Urothelium cell line (cell line): ENCODE measurements at regions not wholly inside any gene's neighbourhood (a gene's known extent, or its start where the extent isn't known, plus 50 kb on each side); places are given as distances from the start of the nearest gene placed in this dataset.
"Not testable (repeated sequence)": the region's sequence is repeated elsewhere in the genome, so short reads cannot be mapped to it uniquely, and the experiment has no call there.

ENCODE experiments used
- DNase-seq: peaks from one replicate; pipeline ENCODE4 v3.0.0; 2011; ENCODE audit warnings: low spot score, mixed read lengths
- FAIRE-seq: peaks from 2 replicates; lab custom pipeline; 2011; peaks lifted over from hg19 to GRCh38; lab: Jason Lieb, UNC

DNA sequence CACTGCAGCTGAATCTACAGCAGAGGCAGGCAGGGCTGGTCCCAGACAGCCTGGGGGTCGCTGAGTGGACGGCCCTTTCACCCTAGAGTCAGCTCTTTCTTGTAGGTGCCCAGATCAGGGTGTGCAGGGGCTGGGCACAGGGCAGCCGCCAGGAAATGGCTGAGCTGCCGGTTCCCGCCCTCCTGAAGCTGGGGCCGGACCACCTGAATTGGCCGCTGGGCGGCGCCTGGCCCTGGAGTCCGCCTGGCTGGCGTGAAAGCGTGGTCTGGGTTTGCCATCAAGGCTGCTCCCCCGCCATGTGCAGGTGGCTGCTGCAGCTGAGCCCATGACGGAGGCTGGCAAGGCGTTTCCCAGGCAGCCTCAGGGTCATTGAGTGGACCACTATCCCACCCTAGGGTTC lies 85.7 kb downstream of the POTEM start:
- not testable (repeated sequence) for FAIRE-seq, DNase-seq

DNA sequence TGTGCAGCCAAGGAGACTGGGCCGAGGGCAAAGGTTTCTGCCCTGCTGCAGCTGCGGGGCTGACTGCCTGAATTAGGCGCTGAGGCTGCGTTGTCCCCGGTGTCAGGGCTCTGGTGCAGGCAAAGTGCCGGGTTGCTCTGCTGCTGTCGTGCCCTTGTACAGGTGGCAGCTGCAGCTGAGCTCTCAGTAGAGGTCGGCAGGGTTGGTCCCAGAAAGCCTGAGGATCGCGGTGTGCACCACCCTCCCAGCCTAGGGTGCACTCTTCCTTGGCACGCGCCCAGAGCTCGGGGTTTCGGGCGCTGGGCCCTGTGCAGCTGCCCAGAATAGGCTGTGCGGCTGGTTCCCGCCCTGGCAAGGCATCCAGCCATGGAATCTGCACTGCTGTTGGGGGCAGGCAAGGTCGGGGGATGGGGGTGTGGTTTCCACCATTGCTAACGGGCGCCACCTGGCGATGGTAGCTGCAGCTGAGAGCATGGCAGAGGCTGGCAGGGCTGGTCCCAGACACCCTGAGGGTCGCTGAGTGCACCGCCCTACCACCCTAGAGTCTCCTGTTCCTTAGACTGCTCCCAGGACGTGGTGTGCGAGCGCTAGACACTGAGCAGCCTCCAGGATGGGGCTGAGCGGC lies 86.3 kb downstream of the POTEM start:
- DNase-seq, FAIRE-seq: not testable (repeated sequence)

DNA sequence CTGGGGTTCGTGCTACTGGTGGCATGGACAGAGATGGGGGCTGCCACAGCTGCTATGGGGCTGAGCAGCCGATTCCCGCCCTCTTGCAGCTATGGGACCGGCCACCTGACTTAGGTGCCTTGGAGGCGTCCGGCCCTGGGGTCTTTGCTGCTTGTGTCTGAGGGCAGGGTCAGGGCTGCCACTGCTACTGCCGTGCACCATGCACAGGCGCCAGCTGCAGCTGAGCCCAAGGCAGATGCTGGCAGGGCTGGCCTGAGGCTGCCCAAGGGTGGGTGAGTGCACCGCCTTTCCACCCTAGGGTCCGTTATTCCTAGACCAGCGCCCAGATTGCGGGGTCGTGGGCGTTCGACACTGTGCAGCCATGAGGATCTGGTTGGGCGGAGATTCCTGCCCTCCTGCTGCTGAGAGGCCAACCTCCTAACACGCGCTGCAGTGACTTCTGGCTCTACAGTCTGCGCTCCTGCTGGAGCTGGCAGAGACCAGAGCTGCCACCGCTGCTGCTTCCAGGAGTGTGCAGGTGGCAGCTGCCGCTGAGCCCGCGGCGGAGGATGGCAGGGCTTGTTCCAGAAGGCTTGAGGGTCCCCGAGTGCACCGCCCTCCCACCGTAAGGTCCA lies 87.0 kb downstream of the POTEM start:
- FAIRE-seq, DNase-seq: not testable (repeated sequence)

DNA sequence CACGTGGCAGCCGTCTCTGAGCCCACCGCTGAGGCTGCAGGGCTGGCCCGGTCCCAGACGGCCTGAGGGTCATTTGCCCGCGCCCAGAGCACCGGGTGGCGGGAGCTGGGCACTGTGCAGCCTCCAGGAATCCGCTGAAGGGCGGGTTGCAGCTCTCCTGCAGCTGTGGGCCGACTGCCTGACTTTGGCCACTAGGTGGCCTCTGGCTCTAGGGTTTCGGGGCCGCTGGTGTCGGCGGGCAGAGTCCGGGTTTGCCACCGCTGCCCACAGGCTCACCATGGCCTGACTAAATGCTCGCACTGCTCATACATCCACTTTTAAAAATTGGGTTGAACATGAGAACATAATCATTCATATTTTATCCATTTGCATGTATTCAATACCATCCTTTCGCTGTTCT lies 87.7 kb downstream of the POTEM start:
- not testable (repeated sequence) for DNase-seq, FAIRE-seq

DNA sequence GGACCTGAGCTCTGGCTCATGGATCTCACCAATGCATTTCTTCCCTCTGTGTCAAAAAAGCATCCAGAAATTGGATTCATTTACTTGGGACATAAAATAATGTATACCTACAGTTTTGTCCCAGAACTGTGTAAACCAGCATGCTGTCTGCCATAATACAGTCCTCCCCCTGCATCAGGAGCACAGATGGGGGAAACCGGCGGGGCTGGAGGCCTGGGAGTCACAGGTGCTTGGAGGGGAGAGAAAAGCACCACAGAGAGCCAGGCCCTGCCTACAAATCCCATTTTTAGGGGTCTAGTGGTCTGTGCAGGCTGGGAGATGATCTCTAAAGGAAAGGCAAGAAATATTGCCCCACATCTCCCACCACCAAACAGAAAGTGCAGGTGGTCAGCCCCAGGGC lies 91.8 kb downstream of the POTEM start:
- not testable (repeated sequence) for FAIRE-seq, DNase-seq

DNA sequence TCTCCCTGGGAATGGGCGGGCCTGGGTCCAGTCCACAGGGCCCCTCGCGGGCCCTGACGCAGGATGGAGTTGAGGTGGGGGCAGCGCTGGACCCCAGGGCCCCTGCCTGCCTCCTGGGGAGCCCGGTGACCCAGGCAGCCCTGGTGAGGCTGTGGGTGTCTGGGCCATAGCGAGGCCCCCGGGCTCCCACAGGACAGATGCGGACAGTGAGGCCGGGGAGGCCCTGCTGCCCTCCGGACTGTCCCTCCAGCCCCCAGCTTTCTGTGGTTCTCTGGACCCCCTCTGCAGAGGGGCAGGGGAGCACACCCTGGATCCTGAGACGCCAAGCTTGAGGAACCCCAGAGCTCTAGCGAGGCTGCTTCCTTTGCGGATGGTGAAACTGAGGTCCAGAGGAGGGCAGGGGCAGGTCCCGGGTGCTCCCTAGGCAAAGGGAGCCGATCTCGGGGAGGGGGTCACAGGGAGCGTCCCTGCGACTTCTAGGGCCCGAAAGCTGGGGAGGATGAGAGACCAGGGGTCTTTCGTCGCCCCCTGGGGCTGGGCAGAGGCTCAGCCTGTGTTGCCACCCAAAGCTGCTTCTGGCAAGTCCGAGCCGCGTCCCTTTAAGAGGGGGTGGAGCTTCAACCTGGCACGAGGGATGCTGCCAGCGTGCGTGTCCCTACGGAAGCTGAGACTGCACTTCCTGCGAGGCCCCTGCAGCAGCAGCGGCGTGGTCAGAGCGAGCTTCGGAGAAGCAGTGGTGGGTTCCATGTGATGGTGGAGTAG lies 94.6 kb downstream of the POTEM start:
- not testable (repeated sequence) for DNase-seq, FAIRE-seq

DNA sequence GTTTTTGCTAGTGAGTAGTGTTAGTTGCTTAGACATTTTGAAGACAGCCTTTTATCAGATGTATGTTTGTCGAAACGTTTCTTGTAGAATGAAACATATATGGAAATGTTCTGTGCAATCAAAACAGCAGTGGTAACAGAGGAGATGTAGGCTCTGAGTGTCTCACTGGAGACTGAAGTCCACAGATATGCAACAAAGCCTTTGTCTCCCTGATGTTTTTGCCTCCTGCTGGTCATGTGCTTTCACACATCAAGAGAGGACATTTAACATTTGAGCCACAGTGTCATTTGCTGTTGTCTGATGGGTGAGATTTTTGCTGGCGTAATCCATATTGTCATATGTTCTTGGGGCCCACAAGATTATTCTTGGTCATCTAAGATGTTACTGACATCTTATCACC lies 101.7 kb downstream of the POTEM start:
- not testable (repeated sequence) for DNase-seq, FAIRE-seq

DNA sequence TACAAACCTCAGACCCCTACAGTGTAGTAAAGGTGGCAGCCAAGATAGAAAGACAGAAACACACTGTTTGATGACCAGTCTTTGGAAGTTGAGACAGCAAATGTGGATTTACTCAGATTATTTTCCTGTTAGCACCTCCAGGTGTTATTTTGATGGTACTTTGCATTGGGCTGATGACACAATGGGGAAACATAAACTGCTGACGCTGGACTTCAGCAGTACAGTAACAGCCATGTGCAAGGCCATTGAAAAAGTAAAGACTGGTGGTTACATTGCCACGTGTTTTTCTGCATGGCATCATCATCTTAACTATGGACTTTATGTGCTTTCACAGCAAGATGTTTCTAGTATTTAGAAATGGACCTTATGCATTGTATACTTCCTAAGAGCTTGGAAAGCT lies 105.3 kb downstream of the POTEM start:
- FAIRE-seq, result not testable (repeated sequence)

DNA sequence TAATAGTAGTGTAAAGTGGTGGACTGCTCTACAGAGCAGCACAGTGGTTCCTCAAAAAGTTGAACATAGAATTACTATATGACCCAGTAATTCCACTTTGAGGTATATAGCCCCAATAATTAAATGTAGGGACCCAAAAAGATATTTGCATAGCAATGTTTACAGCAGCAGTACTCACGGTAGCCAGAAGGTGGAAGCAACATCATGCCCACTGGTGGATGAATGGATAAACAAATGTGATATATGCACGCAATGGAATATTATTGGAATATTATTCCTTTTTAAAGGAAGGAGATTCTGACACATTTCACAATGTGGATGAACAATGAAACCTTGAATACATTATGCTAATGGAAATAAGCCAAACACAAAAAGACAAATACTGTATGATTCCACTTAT lies 121.4 kb downstream of the POTEM start:
- not testable (repeated sequence) for FAIRE-seq, DNase-seq

More for the DNA sequence above, 105.3 kb downstream of the POTEM start:
- DNase-seq, result not testable (repeated sequence)

DNA sequence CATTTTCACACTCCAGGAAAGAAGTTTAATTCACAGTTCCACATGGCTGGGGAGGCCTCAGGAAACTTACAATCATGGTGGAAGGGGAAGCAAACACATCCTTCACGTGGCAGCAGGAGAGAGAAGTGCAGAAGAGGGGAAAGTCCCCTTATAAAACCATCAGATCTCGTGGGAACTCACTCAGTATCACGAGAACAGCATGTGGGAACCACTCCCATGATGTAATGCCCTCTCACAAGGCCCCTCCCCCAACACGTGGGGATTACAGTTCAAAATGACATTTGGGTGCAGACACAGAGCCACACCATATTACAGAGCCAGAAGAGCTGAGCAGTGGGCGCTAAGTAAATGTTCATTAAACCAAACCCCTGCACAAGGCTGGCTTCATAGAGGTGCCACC lies 126.0 kb downstream of the POTEM start:
- not testable (repeated sequence) for FAIRE-seq

DNA sequence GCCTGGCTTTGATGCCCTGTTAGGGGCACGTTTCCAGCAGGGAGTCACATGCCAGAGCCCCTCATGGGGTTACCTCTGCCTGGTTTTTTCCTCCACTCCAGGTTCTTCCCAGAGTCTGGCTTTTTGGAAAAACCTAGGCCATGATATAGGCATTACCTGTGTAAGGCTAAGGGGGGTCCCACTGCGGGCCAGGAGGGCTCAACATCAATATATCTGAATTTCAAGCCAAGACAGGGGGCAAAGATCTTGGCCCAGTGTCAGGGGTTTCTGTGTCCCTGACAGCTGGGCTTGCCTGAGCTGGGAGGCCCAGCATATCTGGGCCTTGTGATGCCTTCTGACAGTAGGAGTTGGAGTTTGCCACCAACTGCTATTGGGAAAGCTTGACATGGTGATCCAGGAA lies 127.5 kb downstream of the POTEM start:
- not testable (repeated sequence) for DNase-seq, FAIRE-seq

More for the DNA sequence above, 126.0 kb downstream of the POTEM start:
- not testable (repeated sequence) for DNase-seq

DNA sequence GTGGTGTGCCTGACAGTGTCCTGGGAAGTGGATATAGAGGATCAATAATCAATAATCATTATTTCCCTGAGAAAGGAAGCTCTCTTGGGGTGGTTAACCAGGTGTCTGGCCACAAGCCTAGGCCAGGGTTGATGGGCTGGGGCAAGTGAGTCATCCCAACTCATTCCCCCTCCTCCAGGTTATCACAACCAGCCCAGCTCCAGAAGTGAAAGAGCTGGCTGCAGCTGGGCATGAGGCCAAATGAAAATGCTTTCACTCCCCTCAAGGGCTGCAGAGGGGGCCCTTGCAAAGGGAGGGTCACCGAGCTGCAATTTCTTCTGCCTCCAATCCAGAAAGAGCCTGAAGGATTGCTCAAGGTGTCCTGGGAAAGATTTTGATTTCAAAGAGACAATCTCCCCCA lies 127.9 kb downstream of the POTEM start:
- DNase-seq, FAIRE-seq: not testable (repeated sequence)

DNA sequence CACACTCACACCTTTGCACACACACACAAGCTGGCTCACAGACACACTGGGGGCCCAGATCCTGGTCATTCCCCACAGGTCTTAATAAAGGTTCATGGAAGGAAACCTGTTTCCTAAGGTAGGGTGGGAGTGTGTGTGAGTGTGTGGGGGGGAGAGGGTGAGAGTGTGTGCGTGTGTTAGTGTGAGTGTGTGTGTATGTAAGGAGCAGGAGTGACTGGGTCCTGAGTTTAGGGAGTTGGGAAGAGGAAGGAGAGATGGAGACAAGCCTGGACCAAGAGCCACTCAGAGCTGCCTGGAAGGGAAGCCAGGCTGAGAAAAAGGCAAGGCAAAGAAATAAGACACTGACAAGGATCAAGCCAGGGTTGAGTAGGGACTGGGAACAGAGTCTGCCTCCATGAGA lies 129.2 kb downstream of the POTEM start:
- FAIRE-seq, DNase-seq: not testable (repeated sequence)

DNA sequence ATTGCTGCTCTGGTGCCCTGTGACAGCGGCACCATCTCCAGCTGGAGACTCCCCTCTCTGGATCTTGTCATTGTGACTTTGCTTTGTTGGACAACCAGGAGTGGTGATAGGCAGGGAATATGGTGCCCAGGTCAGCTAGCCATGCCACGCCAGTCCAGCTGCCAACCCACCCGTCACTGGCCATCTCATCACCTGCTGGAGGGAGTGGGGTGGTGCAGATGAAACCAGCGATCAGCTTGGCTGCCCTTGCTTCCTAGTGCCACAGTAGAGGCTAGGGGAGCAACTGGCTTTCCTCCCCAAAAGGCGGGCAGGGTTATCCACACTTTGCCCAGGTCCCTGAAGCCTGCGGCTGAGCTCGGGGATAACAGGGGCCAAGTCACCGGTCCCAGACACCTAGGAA lies 129.6 kb downstream of the POTEM start:
- not testable (repeated sequence) for FAIRE-seq, DNase-seq

DNA sequence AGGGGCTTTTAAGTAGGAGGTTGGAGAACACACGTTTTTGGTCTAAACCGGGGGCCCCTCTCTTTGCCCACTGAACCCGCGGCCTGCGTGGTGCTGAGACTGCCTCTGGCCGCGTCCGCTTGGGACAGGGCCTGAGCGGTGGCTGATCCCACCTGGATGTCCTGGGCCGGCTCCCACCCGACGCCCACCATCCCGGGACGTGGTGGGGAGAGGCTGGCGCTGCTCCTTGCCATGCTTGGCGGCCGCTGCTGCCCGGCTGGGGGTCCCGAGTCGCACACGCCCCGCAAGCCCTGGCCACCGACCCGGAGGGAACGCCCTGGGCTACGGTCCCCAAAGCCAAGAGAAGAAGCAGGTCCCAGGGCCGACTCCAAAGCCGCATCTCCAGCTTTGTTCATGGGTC lies 130.1 kb downstream of the POTEM start:
- FAIRE-seq, DNase-seq: not testable (repeated sequence)

DNA sequence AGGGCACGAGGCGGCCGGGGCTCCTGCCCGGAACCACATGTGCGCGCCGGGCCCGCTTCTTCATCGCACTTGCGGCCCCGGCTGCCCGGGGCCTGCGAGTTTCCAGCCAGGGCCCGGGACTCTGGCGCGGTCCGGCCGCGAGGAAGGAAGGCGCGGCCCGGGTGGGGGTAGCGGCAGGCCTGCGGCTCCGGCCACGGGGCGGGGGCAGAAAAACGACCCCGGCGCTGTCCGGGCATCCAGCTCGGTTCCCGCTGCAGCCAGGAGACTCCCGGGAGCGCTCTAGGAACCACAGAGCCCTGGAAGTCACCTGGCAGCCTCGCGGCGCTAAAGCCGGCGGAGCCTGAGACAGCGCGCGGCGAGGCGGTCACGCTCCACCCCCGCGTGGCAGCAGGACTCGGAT lies 130.5 kb downstream of the POTEM start:
- FAIRE-seq, DNase-seq: not testable (repeated sequence)

DNA sequence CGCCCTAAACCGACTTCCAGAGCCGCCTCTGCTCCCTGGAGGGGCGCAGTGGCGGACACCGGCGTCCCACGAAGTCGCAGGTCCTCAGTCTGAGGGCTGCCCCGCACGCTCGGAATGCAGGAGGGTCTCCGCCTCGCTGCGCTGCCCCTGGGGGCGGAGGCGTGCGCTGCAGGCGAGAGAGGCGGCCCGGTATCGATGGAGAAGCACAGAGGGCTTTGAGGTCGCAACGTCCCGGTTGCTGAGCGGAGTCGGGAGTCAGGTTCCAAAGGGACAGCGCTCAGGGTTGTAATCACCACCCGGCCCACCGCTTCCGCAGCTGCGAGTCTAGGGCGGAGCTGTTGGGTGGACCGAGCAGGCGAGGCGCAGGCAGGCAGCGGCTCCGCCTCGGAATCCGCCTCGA lies 131.0 kb downstream of the POTEM start:
- FAIRE-seq, DNase-seq: not testable (repeated sequence)

DNA sequence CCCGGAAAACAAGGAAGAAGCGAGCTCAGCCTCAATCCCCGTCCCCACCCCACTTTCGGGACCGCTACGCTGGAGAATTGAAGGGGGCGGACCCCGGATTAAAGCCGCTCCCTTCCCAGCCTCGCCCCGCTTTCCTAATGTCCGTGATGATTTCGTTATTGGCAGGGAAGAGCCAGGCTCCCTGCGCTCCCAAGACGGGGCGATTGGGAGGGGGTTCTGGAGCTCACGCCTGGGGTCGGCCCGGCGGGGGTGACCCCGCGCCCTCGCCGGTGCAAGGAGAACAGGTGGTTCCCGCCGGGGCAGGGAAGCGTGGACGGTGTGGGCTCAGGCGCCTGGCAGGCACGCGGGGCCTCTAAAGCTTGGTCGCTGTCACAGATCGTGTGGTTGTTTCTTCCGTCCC lies 131.5 kb downstream of the POTEM start:
- DNase-seq, FAIRE-seq: not testable (repeated sequence)

DNA sequence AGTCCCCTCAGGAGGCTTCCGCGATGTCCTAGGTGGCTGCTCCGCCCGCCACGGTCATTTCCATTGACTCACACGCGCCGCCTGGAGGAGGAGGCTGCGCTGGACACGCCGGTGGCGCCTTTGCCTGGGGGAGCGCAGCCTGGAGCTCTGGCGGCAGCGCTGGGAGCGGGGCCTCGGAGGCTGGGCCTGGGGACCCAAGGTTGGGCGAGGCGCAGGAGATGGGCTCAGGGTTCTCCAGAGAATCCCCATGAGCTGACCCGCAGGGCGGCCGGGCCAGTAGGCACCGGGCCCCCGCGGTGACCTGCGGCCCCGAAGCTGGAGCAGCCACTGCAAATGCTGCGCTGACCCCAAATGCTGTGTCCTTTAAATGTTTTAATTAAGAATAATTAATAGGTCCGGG lies 132.1 kb downstream of the POTEM start:
- DNase-seq, FAIRE-seq: not testable (repeated sequence)

DNA sequence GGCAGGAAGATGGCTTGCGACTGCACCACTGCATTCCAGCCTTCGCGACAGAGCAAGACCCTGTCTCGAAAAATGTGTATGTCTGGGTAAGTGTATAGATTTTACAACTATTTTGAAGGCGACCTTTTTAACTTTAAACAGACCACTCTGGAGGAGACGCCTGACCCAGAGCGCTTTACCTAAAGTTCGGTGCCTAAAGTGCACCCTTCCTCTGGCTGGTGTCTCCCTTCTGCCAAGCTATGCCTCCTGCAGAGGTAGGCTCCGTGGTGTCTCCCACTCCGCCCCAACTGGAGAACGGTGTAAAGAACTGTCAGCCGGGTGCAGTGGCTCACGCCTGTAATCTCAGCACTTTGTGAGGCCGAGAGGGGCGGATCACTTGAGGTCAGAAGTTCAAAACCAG lies 132.7 kb downstream of the POTEM start:
- not testable (repeated sequence) for FAIRE-seq, DNase-seq

DNA sequence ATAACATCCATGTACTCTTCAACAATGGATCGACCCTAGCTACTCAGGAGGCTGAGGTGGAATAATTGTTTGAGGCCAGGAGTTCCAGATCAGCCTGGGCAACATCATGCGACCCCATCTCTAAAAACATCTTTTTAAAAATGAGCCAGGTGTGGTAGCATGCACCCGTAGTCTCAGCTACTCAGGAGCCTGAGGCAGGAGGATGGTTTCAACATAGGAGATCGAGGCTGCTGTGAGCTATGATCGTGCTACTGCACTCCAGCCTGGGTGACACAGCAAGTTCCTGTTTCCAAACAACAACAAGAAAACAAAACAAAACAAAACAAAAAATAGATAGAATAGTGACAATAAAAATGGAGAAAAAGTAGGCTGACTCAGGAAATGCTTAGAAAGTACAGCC lies 138.3 kb downstream of the POTEM start:
- not testable (repeated sequence) for FAIRE-seq, DNase-seq
